Activated CD4-positive, alpha-beta T cell treated with anti-CD3 and anti-CD28 coated beads for 4 hours (primary cell): ENCODE measurements at regions not wholly inside any gene's neighbourhood (a gene's known extent, or its start where the extent isn't known, plus 50 kb on each side); places are given as distances from the start of the nearest gene placed in this dataset.

Experiments
- DNase-seq, 2 donors: peaks; one replicate each; pipeline ENCODE4 v3.0.0-alpha.2; 2020

- no peak for DNase-seq
These were observed 1314.1 kb upstream of the C9orf72 start for GRCh38 chr9:28887188-28887884.

DNA sequence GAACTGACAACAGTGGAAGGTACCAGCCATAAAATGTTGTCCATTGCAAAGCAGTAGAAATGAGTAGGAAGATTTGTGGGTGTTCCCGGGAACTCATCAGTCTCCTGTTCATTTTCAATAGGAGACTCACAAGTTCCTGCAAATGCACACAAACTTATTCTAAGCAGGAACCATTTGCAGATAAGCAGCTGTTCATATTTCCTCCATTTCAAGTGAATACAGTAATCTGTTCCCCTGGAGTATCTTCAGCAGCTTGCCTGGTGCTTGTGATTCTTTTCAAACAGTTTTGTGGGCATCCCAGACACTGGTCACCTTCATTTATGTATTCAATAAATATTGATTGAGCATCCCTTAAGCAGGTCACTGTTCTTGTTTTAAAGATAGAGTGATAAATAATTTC is 1315.5 kb upstream of the C9orf72 start:
- DNase-seq = no peak

GRCh38 chr9:28892538-28892937 is 1319.3 kb upstream of the C9orf72 start:
- no peak for DNase-seq

- DNase-seq = no peak
These were observed 1326.0 kb upstream of the C9orf72 start for GRCh38 chr9:28899267-28899666.

DNA sequence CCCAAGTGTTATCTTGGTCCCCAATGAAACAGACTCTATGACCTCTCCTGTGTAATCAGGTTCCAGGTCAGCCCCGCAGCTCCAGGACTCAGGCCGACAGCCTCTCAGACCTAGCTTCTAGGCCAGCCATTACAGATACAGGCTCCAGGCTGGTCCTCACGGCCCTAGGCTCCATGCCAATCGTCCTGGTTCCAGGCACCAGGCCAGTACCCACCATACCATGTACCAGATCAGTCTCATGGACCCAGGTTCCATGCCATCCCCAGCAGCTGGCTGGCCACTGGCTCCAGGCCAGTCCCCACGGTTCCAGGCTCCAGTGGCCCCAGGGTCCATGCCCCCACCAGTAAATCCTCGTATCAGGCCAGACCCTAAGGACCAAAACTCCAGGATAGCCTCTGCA is 1326.6 kb upstream of the C9orf72 start:
- DNase-seq = no peak

GRCh38 chr9:28900406-28900805 is 1327.1 kb upstream of the C9orf72 start:
- no peak for DNase-seq

- DNase-seq = no peak
These were observed 1336.2 kb upstream of the C9orf72 start for GRCh38 chr9:28909526-28909925.

DNA sequence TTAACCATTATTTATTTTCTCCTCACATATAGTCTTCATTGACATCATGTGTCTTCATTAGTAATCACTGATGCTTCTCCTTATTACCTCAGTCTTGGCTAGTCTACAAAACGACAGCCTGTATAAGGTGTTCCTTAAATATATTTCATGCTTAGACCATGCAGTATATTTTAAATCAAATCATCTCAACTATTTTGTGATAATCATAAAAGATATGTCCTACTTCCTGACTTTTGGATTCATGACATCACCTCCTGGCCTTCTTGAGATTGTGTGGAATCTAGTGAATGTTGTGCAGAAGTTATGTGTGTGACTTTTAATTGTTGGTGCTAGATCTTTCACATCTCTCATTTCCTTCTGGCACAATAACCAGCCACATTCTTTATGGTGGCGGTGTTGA is 1339.3 kb upstream of the C9orf72 start:
- no peak for DNase-seq

DNA sequence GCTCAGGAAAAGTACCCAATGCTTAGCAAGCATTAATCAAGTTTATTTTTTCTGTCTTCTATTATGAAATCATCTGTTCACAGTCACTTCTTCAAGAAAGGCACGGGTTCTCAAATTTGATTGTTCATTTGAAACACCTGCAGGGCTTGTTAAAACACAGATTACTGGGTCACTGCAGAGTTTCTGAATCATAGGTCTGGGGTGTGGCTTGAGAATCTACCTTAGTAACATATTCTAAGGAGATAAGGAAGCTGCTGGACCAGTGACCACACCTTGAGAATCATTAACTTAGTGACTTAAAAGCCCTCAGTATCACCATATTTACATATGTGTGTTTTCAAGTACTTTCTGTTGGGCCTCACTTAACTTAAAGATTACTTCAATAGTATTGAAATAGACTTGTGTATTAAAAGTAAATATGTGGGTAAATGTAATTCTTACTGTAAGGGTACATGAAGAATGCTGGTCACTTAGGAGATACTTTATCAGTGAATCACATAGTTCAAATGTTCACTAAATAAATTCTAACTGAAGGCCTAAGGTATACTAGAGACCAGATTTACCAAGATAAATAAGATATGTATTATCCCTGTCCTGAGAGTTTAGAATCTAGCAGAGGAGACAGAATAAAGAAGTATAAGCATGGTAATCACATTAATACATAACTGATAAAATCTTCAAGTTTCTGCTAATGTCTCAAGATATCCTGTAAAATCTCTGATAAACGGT is 1342.1 kb upstream of the C9orf72 start:
- no peak for DNase-seq

DNA sequence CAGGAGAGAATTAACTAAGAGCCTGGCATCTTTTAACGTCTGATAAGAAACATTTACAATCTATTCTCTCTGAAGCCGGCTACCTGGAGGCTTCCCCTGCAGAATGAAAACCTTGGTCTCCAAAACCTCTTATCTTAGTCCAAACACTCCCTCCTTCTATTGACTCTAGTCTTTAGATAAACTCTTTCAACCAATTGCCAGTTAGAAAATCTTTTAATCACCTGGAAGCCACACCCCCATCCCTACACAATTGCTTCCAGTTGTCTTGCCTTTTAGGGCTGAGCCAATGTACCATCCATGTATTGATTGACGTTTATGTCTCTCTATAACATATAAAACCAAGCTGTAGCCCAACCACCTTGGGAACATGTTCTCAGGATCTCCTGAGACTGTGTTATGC is 1343.1 kb upstream of the C9orf72 start:
- DNase-seq = no peak

GRCh38 chr9:28921857-28922500 is 1348.7 kb upstream of the C9orf72 start:
- no peak for DNase-seq

DNA sequence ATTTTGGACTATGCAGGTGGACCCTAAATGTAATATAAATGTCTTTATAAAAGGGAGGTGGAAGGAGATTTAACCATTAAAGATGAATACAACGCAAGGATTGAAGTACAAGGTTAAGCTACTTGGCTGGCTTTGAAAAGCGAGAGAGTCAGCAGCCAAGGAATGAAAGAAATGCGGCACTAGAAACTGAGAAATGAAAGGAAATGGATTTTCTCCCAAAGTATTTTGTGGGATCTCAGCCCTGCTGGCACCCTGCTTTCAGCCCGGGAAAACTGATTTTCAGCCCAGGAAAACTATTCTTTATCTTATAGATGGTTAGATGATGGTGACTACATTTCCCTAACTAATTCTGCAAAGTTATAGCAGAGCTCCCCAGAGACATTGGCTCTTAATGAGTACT is 1349.6 kb upstream of the C9orf72 start:
- no peak for DNase-seq

DNA sequence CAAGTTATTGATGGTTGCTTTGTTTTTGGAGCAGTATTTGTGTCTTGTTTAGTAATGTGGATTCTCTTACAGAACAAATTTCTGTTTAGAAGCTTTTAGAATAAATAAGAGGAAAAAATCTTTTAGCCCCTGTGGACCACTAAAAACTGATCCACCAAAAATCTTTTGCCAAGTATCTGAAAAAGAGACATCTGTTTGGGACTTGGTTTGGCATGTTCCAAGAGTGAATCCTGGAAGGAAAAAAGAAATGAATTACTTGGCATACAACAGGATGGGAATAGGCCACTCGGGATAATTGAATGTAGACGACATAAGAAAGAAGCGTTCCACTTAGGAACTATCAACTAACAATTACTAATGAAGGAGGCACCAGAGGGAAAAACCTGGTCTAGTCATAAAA is 1350.1 kb upstream of the C9orf72 start:
- no peak for DNase-seq

- DNase-seq = no peak
These were observed 1351.9 kb upstream of the C9orf72 start for GRCh38 chr9:28925157-28925556.

- no peak for DNase-seq
These were observed 1353.0 kb upstream of the C9orf72 start for GRCh38 chr9:28926306-28926705.

DNA sequence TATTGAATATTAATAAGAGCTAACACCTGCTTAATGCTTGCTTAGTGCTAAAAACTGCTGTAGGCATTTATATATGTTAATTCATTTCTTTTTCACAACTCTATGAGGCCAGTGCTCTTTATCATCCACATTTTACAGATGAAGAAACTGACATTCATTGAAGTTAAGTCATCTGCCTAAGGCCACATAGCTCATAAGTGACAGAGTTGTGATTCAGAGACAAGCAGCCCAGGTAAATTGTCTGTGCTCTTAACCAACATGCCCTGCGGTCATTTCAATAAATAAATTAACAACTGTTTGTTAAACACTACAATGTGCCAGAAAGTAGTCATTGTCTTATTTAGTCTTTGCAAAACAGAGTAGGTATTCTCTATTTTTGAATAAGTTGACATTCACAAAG is 1354.4 kb upstream of the C9orf72 start:
- DNase-seq = no peak

DNA sequence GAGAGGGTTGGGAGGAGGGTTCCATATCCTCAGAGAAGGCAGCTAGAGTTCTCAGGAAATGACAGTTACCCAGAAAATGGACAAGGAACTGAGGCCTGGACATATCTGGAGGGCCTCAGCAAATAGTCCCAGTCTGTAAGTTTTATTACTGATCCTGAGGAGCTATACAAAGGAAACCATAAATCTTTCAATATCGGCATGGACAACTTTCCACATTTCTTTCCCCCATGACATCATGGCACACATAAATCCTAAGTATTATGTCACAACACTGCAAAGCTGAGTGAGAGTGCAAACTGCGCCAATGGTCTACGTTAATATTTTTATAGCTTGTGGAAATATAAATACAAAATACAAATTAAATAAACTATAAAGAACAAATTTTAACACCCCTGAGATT is 1356.2 kb upstream of the C9orf72 start:
- DNase-seq = no peak

- DNase-seq = no peak
These were observed 1357.5 kb upstream of the C9orf72 start for GRCh38 chr9:28930766-28931165.

- no peak for DNase-seq
These were observed 1360.8 kb upstream of the C9orf72 start for GRCh38 chr9:28934111-28934510.

DNA sequence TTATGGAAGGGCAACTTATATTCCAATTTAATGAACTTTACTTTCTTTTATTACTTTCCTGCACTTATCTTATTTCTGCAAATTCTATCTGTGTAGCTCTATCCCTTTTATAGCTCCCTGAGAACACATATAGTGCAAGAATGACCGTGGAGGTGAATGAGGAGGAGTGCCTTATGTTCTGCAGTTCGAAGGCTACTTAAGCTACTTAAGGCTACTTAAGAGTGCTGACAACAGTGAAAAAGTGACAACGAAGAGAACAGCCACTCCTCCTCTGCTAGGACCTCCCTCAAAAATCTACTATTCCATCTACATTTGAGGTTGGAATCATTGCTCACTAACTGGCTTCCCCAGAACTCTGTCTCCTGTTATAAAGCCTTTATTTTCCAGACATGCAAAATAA is 1365.7 kb upstream of the C9orf72 start:
- no peak for DNase-seq

- DNase-seq = no peak
These were observed 1368.6 kb upstream of the C9orf72 start for GRCh38 chr9:28941856-28942255.

DNA sequence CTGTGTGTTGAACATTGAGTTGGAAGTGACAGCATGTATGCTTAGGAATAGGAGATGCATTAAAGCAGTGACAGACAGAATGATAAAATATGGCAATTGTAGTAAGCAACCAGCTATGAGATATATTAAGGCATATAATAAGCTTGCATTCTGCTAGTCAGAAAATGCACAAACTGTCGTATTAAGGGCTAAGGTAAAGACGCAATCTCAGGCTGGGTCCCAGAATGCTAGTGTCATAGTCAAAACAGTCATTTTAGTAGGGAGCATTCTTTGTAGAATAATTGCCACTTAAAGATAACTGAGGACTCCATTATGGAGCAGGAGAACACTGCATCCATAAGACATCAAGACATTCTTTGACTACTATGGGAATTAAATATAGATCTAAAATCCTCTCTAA is 1369.7 kb upstream of the C9orf72 start:
- DNase-seq = no peak

- DNase-seq = no peak
These were observed 1373.4 kb upstream of the C9orf72 start for GRCh38 chr9:28946648-28947047.

DNA sequence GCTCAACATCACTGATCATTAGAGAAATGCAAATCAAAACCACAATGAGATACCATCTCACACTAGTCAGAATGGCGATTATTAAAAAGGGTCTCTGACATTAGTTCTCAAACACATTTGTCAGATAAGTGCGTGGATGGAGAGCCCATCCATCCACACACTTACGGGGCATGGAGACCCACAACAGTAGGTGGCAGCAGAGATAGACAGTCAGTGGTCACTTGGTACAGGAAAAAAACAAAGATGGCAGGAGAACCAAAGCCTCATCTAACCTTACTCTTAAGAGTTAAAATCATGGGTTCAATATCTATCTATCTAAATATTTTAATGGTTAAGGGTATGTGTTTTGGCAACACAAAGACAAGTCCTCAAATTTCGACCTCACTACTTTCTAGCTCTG is 1378.7 kb upstream of the C9orf72 start:
- DNase-seq = no peak
